Ramos (cell line): ENCODE measurements at regions not wholly inside any gene's neighbourhood (a gene's known extent, or its start where the extent isn't known, plus 50 kb on each side); places are given as distances from the start of the nearest gene placed in this dataset.
"Not testable (repeated sequence)": the region's sequence is repeated elsewhere in the genome, so short reads cannot be mapped to it uniquely, and the experiment has no call there.

Source experiments
- in situ Hi-C: fragments of 300-500 bp; cut with MboI; formaldehyde crosslinking; loops from one replicate; pipeline ENCODE4 v1.14.3; 2022; ENCODE audit warnings: low sequenced_read_pairs; ENCODE audit not compliant: unreplicated experiment

DNA sequence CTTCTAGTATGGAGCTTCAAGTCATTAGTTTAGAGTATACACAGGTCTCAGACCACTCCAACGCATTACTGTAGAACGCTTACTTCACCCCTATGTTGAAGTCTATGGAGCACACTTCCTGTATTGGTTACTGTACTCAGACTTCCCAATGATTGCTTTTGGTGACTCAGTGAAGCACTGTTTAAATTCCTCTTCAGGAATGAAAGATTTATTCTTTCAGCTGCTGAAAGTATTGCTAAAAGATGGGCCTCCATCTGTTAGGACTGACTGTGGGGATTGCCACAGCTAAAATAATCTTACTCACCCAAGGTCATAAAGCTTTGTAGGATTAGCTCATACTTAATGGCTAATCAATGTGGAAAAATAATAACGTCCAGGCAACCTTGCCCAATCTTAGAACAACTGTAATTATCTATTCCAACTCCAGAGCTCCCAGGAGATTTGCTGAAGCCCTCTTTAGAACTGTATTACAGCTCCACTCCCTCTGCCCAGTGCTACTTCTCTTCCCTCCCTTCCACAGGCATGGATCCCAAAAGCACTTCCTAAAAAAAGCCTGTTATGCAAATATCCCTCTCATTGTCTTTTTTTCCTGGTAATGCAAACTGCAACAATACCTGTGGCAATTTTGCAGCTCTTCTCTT, 281.9 kb upstream of the HS3ST1 start:
- in situ Hi-C loops, result no loop called here

DNA sequence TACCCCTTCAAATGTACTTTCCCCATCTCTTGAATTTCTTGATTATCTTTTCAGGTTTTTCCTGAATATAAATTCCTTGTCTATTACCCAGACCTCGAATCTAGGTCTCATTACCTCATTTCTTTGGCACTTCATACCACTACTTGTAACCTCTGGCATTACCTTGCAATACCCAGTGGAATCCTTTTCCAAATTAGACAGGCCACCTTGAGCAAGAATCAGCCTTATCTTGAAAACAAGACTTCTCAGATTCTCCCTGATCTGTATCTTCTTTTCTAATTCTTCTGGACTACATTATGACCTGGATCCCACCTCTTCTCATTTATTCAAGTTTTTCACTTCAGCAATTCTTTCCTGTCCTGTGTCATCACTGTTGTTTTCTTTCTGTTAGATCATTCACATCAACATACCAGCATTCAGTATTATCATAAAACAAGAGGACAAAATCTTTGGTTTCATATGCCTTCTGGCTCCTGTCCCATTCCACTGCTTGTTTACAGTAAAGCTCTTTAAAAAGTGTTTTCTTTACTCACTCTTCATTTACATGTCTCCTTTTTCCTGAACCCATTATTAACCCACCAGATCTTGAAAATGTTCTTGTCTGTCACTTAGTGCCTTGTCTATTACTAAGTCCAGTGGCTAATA, 275.6 kb upstream of the HS3ST1 start:
- in situ Hi-C loops, result no loop called here

DNA sequence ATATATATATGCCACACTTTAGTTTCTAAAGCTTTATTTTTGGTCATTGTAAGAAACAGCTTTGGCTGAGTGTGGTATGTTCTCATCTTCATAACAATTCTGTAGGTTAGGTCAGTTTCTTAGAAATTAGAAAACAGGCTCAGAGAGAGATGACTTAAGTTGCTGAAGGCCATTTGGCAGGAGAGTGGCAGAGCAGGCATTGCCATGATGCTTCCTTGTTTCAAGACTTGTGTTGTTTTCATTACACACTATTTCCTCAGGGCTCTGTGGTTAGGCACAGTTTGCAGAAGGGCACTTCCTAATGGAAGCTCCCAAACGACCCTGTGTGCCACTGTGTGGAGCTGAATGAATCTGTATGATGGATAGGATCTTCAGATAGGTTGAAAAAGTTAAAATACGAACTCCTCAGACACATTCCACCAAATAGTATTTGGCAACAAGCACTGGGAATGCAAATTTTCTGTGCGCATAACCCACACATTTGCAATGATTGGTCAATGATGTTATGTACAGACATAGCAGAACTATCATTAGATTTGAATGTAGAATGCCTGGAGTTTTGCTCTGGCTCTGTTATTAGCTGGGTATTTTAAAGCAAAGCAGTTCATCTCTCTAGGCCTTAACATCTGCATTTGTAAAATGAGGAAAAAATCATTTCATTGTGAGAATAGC, 274.3 kb upstream of the HS3ST1 start:
- in situ Hi-C loops, result no loop called here

DNA sequence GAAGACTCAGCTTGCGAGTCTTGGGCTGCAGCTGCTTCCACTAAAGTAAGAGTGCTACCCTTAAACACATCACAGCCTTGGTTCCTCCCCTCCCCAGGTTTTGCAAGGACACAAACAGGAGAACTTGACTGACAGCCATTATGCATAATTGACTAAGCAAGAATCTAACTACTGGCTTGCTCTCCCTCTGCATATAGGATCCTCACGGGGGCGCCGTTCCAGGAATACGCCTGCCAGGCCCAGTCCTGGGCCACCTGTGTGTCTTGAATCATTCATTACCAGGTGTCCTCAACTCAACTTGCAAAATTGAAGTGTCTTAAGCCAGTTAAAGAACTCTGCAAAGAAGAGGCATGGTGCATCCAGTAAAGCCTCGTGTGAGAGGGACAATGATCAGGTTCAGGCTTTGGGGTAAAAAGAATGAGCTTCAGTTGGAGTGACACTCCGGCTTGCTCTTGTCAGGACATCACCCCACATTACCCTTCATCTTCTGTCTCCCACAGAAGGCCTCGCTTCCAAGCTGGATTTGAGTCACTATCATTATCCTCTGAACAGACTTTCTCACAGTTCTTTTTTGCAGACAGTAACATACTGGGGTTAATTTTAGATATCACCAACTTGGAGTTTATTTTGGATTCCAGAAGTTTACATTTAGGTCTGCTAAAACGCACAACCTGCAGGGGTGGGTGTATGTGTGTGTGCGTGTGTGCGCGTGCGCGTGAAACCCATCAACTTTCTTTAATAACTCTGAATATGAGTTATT, 273.5 kb upstream of the HS3ST1 start:
- in situ Hi-C loops, result no loop called here

DNA sequence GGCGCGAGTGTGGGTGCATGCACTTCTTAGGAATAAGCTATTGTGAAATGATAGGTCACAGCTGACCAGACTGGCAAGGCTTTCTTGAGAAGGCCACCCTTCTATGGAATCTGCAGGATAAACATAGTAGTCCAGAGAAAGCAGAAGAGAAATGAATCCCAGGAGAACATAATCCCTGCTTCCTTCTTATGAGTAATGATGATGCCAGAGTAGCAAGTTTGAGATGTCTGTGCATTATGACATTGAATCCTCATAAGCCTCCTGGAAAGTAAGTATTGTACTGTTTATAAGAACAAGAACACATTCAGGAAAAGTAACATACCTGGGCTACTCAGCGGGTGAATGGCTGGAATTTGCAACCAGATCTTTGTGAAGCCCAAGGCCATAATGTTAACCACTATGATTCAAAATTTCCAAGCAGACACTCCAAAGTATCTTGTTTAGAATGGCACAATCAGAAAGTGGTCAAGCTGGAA, 272.1 kb upstream of the HS3ST1 start:
- in situ Hi-C loops, result no loop called here

DNA sequence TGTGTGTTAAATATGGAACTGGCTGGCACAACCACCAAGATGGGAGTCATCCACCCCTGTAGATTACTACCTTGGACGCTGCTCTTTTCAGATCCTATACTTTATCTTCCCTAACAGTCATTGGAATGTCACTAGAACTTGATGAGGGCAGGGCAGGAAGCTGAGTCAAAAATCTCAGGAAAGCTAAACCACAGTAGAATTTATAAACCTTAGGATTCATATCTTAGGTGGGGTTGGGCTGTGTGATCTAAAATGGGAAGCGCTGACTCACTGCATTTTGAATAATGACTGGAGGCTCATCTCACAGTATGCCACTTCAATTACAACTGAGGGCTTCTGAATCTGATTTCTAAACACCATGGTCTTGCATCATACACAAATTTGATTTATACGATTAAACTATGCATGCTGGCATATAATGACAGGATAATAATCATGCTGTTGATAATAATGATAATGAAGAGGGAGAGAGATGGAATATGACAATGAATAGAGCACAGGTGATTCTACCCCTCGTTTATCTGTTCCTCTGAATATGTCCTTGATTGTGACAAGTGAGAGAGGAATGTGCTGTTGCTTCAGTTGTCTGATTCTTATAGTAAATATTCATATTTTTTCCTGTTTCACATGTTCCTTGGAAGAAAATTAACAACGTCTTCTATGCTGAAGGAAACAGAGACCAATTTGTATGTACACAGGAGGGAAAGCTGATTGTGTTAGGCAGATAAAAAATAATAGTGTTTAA, 270.3 kb upstream of the HS3ST1 start:
- in situ Hi-C loops, result no loop called here

DNA sequence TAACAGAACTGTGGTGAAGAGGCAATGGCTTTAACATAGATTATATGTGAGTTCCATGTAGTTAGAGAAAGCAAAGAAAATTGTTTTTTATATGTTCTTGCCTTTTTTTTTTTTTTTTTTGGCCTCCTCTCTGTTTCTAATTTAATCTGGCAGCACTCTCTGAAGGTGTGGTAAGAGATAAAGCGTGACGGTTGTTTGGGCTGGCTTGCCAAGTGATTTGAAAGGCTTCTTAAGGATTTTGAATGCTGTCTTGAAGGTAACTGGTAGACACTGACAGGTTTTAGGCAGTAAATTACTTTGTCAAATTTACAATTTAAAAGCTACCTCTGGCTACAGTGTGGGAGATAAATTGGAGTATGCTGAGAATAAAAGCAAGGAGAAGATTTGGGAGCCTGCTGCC, 269.3 kb upstream of the HS3ST1 start:
- in situ Hi-C loops, result no loop called here

DNA sequence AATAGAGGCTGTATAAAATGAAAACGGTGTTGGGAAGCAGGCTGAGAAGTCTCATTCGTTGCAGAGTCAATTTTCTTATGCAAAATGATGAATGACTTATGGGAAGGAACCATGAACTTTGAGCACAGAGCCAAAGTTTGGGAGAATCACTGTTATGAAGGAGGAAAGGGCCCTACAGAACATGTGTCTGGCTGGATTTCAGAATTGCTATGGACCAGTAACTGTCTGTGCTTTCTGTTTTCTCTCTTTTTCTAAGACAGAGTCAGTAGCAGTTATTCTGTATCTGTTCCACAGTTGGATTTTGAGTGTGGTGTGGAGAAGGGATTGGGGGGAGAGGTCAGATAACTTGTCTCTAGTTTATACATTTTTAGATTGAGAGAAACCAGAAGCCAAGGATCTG, 265.0 kb upstream of the HS3ST1 start:
- in situ Hi-C loops, result no loop called here

DNA sequence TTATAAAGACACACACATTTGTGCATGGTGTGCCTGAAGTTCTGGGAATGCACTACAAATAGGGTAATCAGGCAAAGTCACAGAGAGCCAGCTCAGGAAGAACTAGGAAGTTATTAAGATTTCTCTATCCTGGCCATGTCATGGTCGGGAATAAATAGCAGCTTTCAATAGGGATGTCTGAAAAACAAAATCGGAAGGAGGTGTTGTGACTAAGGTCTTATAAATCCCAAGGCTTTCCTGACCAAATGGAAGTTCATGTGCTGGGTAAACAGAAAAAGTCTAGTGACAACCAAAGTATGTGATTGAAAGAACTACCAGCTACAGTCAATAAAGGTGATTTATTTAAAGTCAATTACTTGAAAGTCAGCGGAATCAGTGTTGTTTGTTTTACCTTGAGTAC, 262.5 kb upstream of the HS3ST1 start:
- in situ Hi-C loops, result no loop called here

DNA sequence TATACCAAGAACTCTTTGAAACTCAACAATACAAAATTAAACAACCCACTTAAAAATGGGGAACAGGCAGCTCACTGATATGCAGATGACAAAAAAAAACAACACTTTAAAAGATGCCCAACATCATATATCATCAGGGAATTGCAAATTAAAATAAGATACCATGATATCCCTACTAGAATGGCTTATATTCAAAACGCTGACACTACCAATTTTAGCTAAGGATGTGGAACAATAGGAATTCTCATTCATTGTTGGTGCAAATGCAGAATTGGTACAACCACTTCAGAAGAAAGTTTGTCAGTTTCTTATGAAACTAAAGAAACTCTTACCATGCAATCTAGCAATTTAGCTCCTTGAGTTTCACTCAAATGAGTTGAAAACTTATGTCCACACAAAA, 259.0 kb upstream of the HS3ST1 start:
- in situ Hi-C loops, result no loop called here

DNA sequence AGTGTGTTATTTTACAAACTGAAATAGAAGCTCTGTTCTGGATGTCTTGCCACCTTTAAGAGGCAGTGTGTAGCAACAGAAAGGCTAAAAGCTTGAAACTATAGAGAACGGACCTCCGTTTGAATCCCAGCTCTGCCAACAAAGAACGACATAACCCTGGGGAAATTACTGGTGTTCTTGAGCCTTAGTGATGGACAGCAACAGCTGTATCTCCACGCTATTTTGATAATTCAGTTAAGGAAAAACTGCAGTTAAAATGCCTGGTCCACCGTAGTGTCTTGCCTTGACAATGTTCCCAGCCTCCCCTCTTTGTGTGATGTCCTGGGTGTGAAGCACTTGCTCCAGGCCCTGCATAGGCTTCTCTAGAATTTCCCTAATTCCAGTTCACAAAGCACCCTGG, 256.8 kb upstream of the HS3ST1 start:
- in situ Hi-C loops, result no loop called here

DNA sequence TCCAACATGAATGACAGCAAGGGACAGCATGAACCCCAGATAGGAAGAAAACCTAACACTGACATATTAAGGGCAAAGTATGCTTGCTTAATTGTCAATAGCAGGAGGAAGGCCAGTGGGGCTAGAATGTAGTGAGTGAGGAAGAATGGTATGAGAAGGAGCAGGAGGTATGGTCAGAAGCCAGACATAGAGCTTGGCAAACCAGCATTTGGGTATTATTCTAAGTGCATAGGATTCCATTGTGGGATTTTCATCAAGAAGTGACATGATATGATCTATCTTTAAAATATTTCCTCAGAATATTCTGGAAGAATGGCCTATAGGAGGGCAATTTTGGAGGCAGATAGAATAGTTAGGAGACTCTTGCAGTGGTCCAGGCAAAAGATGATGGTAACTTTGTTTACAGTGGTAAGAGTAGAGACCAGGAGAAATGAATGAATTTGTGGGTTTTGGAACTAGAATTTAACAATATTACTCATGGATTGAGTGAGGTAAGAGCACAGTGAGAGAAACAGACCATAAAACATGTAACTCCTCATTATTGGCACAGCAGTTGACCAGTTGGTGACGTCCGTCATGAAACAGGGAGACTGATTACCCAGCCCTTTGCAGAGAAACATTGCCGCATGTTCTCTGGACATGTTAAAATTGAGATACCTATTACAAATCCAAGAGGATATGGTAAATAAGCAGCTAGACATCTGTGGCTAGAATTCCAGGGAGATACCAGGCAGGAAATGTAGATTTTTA, 246.5 kb upstream of the HS3ST1 start:
- in situ Hi-C loops, result no loop called here

DNA sequence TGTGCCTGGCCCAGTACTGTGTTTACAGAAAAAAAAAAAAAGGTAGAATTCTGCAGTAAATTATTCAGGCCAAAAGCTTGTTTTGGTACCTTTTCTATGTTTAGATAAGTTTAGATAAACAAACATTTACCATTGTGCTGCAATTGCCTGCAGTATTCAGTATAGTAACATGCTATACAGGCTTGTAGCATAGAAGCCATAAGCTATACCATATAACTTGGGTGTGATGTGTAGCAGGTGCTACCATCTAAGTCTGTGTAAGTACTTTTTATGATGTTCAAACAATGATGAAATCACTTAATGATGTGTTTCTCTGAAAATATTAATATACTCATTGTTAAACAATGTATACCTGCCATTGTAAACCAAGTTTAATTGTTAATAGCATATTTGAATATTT, 241.6 kb upstream of the HS3ST1 start:
- in situ Hi-C loops, result no loop called here

DNA sequence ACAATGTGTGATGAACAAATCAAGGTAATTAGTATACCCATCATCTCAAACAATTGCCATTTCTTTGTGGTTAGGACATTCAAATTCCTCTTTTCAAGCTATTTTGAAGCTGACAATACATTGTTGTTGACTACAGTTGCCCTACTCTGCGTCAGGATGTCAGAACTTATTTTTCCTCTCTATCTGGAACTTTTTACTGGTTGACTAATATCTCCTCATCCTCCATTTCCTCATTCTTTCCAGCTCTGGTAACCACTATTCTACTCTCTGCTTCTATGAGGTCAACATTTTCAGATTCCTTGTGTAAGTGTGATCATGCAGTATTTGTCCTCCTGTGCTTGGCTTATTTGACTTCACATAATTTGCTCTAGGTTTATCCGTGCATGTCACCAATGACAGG, 240.5 kb upstream of the HS3ST1 start:
- in situ Hi-C loops, result no loop called here

DNA sequence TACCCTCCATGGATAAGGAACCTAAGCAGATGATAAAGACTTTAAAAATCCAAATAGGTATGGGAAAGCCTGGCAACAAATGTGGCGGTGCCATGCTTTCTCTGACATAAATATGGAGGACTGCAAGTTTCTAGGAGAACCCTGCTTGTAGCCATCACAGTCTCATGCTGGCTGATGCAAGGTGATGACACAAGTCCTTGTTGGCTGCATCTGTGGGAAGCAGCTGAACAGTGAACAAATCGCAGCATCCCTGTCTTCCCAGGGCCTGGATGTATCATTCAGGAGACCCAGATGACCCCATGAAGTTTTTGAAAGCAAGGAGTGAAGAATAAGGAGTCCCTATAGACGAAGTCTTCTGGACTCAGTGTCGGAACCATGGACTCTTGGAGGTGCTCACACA, 234.4 kb upstream of the HS3ST1 start:
- in situ Hi-C loops, result no loop called here

DNA sequence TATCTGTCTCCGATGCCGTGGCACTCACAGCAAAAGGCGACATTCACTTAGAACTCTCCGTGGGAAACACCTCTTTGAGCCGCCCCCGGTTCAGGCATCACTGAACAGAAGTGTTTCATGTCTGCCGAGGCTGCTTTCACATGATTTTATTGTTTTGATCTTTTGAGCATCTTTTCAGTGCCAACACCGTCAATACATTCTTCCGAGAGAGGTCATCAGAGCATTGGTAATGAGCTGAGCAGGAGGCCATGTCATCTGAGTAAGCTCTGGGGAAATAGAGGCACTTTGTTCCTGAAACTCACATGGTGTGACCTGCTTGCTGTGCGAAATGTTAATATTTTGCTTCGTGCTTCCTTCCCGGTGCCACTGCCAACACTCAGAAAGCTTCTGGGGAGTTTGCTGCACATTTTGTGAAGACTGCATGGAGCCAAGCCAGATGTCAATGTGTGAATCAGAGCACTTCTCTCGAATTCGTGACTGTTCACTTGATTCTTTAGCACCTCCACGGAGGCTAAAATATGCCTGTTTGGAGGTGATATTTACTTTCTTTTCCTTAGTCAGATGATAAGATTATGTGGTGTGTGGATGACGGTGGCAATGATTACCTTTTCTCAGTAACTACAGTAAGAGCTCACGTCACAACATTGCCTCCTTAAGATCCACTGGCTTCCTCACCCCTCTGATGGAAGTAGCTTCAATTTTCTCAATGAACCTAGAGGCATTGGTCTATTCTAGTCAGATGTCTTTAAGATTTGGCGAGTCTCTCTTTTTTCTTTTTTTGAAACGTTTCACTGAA, 222.3 kb upstream of the HS3ST1 start:
- in situ Hi-C loops, result no loop called here

DNA sequence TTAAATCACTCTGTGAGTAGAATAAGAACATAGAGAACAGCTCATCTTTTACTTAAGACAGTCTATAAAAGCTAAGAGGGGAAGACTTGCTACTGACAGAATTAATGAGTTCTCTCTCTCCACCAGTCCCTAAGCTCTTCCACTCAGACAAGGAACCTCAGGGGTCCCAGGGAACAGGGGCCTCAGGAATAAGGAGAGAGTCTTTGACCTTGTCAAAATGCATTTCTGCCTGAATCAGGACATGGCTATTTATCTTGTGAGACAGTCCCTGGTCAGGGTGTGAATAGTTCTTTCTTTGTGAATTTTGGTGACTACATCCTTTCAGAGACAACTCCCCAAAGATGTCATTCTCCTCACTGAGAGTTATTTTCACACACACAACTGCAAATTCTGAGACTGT, 218.7 kb upstream of the HS3ST1 start:
- in situ Hi-C loops, result no loop called here

DNA sequence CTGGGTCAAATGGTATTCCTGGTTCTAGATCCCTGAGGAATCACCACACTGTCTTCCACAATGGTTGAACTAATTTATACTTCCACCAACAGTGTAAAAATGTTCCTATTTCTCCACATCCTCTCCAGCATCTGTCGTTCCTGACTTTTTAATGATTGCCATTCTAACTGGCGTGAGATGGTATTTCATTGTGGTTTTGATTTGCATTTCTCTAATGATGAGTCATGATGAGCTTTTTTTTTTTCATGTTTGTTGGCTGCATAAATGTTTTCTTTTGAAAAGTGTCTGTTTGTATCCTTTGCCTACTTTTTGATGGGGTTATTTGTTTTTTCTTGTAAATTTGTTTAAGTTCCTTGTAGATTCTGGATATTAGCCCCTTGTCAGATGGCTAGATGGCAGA, 214.4 kb upstream of the HS3ST1 start:
- in situ Hi-C loops, result not testable (repeated sequence)

DNA sequence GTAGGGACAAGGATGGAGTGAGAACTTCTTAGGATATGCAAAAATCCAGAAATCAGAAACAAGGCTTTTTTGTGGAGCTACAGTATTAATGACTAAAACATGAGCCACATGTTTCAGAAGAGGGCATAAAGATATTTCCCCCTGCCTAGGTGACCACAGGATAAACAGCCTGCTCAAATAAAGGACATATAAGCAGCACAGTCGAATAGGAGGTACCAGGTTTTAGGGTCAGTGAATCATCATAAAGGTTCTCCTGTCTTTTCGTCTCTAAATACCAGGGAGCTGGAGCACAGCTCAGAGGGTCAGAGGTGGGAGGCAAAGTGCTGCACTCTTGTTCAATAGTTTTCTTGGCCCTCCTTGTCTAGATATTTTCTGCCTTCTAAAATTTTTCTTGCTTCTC, 211.9 kb upstream of the HS3ST1 start:
- in situ Hi-C loops, result no loop called here
